IPS DF 19.7 (cell line): ENCODE measurements at regions not wholly inside any gene's neighbourhood (a gene's known extent, or its start where the extent isn't known, plus 50 kb on each side); places are given as distances from the start of the nearest gene placed in this dataset.
"Not testable (repeated sequence)": the region's sequence is repeated elsewhere in the genome, so short reads cannot be mapped to it uniquely, and the experiment has no call there.

Experiments
- DNase-seq: peaks from one replicate; pipeline ENCODE4 v3.0.0-alpha.2; 2013; ENCODE audit warnings: low read depth, low spot score

DNA sequence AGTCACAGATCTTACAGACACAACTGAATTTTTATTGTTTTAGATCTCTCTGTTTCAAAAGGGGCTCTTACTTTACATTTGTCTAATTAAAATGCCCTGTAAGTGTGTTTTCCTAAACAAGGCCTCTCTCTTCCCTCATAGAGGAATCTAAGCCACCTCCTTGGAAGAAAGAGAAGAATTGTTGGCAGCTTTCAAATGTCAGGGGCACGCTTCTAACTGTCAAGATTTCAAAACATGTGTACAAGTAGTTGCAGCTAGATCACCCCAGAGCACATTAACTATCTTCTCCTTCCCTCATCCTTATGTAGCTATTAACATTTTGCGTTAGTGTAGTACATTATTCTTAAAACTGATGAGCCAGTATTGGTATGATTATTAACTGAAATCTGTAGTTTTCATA, 266.5 kb upstream of the BOD1L1 start:
- DNase-seq: no peak

DNA sequence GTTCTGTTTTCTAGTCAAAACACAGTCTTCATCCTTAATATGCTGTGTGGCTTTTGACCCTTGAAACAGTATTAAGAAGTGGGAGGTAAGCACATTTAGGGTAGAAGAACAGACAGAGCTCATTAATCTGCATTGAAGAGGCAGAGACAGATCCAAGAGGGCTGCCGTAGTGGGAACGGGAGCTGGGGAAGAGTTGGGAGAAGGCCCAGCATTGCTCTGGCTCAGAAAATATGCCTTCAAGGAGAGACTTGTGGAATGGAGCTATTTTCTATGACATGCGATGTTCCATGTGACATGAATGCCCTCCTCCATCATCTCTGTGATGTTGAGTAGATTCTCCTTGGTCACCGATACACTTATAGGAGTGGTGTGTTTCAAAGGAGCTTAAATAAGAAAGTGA, 273.3 kb upstream of the BOD1L1 start:
- no peak for DNase-seq

DNA sequence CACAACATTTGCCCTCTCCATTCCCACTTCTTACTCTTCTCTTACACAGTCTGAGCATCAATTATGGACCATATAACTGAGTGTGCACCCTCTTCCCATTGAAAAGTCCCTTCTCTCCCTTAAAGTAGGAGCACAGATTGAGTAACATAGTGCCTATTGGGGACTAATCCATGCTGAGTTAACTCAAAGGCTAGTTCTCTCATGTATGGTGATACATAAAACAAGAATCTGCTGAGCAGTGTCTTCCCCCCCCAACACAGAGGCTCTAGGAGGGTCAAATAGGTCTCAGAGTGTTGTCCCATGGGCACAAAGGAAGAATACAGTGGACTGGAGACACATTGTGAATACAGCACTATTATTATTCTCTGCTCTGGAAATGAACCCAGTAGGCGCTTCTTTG, 274.6 kb upstream of the BOD1L1 start:
- DNase-seq: no peak

DNA sequence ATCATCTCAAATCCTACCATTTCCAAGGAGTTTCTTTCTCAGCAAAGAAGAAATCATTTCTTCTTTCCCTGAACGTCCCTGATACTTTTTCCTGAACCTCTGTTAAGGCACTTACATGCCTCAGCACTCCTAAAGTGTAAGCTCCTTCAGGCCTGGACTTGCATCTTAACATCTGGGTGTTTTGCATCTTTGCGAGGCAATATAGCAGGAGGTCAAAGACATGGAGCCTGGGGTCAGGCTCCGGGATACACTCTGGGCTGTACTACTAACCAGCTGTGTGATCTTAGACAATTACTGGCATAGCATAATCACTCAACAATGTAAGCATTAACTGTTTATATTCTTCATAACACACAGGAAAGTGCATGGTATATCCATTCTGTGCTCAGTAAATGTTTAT, 275.5 kb upstream of the BOD1L1 start:
- no peak for DNase-seq

DNA sequence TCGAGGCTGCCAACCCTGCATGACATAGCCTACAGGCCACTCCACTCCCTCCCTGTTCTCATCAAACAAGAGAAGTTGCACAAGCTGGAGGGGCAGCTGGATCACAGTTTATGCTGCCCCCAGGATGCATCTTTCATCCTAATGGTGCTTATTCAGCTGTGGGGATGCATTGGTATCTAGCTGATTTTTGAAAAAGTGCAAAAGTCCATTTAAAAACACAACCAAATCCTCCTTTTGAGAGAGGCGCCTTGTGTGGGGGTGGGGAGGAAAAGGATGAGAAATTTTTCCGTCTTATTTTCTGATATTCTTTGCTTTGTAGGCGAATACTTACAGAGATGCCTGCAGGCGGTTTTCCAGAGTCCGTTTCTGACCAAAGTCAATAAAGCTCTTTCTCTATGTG, 276.4 kb upstream of the BOD1L1 start:
- no peak for DNase-seq

DNA sequence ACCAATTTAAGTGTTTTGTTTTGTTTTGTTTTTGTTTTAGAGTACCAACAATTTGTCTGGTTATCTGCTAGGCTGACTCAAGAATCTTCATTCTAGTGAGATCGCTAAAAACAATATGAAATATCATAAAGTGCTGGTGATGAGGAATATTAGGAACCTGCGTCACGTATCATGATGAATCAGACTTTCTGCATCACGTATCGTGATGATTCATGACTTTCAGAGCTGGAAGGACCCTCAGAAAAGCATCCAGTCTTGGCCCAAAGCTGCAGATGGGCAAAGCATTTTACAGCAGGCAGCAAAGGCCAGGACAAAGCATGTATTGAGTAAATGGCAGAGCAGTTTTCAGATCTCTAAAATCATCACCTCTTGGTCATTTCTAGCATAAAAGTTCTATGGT, 278.0 kb upstream of the BOD1L1 start:
- DNase-seq: no peak

DNA sequence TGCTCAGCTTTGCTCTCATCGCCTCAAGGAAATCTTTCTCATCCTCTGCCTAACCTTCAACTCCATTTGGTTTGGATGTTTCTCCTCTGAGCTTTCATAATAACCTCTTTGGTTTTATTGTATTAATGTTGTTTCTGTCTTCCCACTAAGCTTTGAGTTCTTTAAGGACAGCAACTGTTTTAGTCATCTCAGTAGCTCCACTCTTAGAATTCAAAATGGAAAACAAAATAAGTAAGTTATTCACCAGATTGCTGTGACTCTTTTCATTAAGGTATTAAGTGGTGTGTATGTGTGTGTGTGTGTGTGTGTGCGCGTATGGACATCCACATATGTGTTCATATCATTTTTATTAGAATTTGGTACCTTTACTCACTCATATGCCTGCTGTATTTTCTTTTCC, 279.2 kb upstream of the BOD1L1 start:
- no peak for DNase-seq

DNA sequence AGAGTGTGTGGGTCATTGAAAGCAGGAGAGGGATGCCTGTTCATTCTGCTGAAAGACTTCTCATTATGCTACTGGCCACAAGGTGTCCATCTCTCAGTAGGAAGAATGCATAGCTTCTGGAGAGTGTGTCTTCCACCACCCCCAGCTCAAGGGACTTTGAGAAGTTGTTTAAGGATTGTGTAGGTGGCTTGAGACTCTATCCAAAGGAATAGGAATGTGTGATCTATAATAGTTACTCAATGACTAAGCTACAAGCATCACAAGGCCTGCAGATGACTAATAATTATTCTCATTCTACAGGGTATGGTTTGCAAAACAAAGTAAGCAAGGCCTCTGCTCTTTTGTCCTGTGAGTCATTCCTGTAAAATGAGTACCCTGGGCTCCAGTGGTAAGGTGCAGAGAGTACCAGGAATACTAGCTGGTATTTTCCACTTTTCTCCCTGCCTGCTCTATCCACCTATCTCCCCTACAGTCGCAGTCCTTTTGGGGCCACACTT, 279.8 kb upstream of the BOD1L1 start:
- no peak for DNase-seq

DNA sequence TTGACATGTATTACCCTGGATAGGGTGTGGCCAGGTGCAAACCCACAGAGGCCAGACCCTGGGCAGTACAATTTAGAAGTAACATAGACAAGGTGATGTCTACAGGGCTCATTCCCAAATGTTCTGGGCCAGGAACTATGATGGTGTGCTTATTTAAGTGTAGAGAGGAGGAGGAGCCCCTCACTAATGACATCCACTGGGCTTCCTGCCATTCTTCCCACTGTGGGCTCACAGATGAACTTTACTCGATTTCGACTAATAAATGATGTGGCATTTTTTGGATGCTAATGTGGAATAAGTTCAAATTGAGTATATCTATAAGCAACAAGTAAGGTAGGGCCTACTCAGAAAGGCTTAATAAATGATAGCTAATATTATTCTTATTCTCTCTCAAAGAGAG, 280.9 kb upstream of the BOD1L1 start:
- no peak for DNase-seq

DNA sequence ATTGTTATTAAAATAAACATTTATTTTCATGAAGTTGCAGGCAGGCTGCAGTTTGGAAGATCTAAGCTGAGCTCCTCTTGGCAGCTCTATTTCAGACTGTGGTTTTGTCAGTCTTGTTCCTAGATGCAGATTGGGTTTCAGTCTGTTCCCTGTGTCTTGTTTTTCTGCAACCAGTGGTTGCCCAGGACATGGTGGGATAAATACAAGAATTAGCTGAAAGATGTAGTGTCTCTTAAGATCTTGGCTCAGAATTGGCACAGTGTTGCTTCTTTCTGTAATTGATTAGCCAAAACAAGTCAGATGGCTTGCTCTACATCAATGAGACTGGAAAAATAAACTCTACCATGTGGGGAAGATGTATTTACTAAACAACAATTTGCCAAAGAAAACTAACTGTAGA, 283.0 kb upstream of the BOD1L1 start:
- no peak for DNase-seq

DNA sequence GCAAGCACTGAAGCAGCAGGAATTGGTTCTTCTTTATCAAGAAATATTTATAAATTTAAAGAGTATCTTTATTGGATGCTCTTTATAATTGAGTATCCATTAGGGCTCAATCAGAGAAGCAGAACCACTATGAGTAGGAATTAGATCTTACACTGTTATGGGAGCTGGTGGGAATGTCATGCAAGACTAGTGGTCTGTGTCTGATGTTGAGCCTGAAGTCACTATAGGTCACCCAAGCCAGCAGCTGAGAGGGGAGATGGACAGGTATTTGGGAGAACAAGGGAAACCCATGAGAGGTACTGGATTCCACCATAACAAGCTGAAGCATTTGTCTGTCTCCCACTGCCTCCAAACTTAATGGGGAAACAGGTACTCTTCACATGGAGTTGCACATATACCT, 283.7 kb upstream of the BOD1L1 start:
- DNase-seq: no peak

DNA sequence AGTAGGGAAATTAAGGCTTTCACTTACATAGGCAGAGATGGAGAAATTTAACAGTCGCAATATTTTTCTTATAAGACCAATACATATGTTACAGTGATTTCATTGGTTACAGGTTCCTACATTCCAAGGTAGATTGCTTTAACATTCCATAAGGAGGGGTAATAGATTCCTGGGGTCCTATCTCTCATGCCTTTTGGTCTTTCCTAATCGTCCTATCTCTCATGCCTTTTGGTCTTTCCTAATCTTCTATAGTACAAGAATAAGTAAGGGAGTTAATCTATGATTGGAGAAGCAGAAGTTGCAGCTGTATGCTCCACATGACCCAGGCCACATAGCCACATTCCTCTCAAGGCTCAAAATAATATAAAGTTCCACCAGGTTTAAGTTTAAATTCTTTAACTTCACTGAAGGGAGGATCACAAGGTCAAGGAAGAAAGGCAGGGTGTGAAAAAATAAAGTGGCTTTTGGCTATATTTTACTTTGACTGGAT, 285.0 kb upstream of the BOD1L1 start:
- no peak for DNase-seq

DNA sequence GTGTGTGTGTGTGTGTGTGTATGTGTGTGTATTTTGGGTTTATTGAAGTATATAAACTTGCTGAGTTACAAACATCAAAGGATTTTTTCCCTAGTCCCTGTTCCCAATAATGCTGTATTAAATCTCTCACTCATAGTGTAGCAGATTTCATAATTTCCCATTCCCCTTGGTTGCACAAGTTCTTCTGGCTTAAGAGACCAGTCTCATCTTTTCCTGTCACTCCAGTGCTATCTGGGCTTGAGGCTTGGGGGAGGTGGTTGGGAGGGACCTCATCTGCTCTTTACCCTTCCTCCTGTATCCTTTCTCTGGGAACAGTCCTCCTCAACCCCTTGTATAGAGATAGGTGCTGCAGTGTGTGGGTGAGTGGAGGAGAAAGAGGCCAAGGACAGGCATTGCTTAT, 285.4 kb upstream of the BOD1L1 start:
- no peak for DNase-seq

DNA sequence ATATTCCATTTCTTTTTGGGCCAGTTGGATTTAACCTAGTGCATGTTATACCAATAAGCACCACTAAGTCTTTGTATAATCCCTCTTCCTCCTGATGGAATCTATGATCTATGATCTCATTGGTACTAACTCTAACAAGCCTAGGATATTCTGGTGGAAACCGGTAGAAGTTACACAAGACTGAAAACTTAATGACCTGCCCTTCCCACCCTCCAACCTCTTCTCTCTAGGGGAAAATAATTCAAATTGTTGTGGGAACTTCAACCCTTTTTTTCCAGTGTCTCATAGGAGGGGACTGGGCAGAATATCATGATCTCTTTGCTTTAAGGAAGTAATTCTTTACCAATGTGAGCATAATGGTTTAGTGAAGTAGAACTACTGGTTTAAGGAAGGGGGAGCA, 289.5 kb upstream of the BOD1L1 start:
- no peak for DNase-seq

DNA sequence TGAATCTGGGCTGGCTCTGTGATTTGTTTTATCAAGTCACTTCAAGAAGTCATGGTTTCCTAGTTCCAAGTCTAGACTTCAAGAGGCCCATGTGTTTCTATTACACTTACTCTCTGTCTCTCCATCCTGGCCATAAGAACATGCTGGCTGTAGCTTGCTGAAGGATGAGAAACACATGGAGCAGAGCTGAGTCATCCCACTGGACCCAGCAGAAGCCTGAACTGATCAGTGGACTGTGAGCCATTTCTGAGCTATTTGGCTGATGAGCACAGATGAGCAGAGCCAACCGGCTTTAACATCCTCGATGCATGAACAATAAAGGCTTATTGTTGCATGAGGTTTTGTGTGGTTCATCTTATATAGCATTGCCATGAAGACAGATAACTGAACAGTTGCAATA, 290.6 kb upstream of the BOD1L1 start:
- no peak for DNase-seq

DNA sequence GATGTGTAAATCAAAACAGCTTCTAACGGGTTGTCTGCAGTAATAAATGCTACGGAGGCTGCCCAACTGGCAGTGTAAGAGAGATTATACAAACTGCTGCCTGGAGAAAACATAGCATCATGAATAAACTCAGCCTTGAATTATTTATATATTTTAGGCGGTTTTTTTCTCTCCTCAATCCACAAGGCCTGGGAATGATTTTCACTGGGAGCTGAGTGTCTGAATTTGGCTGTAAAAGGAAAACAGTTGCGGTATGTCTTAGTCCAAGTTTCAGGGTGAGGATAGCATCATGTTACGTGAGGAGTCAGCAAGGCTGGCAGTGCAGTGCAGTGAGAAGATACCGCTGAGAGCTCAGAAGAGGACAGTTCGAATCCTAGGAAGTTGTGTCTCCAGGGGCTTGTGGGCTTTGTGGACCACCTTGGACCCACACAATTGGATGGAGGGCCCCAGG, 291.5 kb upstream of the BOD1L1 start:
- DNase-seq: no peak

DNA sequence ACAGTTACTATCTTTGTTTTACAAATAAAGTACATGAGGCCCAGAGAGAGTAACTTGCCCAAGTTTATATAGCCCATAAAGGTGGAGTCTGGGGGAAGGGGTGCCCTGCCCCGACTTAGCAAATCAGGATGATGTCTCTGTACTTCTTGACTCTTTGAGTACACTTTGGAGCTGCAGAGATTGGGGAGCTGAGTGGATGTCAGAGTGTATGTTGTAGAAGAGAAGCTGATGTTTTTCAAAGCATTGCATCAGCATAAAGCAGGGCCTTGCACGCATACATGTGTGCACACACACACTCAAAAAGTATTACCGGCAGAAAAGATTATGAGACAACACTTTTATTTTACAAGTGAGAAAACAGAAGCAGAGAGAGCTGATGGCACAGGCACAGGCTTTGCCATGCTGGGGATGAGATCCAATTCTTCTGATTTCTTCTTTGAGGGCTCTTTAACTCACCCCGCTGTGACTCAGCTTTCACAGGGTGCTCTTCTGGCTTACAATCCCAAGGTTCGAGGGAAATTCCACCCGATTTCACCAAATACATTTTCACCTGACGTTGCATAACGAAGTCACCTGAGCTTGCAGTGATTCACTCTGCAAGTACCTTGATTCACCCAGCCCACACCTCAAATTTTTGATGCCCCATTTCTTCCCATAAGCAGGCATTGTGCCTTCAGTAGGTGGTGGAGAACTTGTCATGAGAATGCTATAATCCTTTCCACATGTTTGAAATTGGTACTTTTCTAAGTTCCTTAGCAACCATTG, 292.8 kb upstream of the BOD1L1 start:
- no peak for DNase-seq

DNA sequence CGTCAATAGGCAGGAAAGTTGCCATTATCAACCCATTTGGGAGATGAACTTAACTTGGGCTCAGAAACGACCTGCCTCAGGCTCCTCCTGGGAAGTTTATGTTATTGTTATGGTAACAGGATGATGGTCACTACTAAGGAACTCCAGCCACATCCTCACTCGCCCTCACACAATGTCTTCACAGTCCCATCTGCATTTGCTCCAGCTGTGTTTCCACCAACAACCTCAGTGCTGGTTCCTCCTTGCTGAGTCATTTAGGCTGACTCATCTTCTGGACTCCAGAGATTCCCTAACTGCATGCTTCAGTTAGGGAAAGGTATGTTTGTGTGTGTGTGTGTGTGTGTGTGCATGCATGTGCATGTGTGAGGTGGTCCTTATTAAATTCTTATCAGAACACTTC, 293.4 kb upstream of the BOD1L1 start:
- DNase-seq: peak; percentile 52

DNA sequence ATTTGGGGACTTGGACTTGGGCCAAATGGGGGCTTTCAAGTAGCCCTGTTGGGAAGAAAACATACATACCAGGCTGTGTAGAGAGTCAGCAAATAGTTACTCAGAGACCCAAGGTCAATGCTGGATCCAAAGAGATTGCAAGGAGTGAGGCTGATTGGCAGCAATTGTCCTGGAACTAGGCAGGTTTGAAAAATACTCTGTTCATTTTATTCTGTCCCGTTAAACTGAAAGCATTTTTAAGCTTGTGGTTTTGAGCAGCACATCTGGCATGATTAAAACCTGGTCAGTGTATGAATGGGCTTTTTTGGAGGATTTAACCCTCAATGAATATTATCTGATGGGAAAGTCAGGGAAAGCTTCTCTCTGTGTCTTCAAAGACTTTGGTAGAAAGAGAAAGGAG, 294.3 kb upstream of the BOD1L1 start:
- DNase-seq: no peak

DNA sequence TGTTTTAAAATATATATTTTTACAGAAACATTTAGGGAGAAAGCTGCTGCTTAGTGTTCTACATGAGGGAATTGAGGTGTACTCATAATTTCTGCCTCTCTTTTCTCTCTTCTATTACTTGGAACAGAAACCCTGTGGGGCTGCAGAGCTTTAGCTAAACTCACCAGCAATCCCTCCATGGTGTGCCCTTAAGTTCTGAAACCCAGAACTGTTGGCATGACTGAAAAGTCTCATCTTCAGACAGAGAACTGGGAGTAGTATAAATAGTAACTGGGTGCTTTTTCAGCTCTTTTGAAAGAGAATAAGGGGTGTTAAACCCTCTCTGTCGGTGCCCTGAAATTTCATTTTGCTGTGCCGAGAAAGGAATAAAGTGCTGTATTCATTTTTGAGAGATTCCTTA, 294.9 kb upstream of the BOD1L1 start:
- no peak for DNase-seq

DNA sequence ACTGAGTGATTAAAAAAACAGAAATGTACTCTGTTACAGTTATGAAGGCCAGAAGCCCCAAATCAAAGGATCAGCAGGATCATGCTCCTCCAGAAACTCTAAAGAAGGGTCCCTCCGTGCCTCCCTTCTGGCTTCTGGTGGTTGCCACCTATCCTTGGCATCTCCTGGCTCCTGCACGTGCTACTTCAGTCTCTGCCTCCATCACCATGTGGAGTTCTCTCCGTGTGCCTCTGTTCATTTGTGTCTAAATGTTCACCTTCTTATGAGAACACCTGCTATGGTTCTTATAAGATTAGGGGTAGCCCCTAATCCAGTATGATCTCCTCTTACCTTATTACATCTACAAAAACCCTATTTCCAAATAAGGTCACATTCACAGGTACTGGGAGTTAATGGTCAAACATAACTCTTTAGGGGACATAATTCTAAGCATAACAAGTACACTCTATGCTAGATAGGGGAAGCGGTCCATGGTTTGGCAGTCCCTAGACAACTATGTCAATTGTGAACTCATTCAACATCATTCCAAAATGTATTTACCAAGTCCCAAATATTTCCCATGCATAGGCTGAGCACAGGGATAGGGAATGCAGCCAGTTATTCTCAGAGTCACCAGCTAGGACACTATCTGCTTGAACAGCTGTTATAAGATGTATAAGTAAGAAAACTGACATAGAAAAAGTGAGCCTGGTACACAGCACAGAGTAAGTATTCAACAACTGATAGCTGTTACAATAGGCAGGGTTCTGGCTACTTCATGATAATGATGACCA, 295.5 kb upstream of the BOD1L1 start:
- DNase-seq: no peak

DNA sequence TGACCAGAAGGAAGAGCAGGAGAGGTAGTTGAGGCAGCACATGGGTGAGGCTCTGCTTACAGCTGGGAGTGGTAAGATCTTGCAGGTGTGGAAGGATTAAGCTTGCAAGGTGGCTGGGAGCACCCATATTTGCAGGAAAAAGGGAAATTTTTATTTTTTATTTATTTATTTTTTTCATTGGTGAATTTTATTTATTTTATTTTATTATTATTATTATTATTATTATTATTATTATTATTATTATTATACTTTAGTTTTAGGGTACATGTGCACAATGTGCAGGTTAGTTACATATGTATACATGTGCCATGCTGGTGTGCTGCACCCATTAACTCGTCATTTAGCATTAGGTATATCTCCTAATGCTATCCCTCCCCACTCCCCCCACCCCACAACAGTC, 297.4 kb upstream of the BOD1L1 start:
- not testable (repeated sequence) for DNase-seq

DNA sequence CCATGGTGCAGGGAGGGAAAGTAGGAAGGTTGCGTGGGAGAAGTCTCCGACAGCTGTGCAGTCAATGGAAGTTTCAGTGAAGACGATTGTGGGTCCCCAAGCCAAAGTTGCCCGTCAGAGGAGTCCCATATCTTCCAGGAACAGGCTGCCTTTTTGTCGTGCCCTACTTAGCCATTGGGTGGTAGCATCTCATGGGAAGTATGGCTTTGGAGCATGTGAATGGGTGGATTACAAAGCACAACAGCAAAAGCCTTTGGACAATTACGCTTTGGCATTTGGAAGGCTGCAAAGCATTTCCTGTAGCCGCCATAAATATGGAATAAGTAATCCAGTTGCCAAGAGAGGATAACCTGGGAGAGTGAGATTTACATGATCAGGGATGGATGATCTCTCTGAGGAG, 300.7 kb upstream of the BOD1L1 start:
- no peak for DNase-seq
